Epithelial cell of proximal tubule (primary cell): ENCODE measurements at regions not wholly inside any gene's neighbourhood (a gene's known extent, or its start where the extent isn't known, plus 50 kb on each side); places are given as distances from the start of the nearest gene placed in this dataset.

Source experiments
- DNase-seq: peaks from one replicate; pipeline ENCODE4 v3.0.0-alpha.2; 2011; ENCODE audit warnings: low read depth
- H3K4me3 ChIP-seq: 2 replicates; pipeline ENCODE4 v1.5.1; 2011; ENCODE audit warnings: low read depth, mild to moderate bottlenecking, low read length
- CTCF ChIP-seq: conservative IDR thresholded peaks from 2 replicates; pipeline ENCODE4 v1.5.1; 2012; ENCODE audit warnings: low read depth, mild to moderate bottlenecking, low read length

DNA sequence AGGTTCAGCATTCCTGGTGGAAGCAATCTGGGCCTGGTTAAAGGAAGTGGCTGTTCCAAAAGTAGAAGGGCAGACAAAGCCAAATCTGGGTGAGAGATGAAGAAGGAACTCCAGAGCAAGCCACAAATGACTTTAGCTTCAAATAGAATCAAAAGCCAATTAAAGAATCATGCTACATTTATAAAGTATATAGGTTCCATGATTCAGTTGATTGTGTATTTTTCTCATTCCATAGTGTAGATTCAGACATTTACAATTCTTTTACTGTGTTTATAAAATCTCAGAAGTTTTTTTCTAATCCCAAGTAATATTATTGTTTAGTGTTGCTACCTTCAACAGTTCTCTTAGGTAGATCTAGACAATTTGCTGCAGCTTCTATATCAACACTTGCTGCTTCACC lies 262.0 kb downstream of the PLK2 start:
- TF ChIP-seq CTCF, result no peak
- H3K4me3 ChIP-seq, result no peak overlapping the region
- no peak for DNase-seq

DNA sequence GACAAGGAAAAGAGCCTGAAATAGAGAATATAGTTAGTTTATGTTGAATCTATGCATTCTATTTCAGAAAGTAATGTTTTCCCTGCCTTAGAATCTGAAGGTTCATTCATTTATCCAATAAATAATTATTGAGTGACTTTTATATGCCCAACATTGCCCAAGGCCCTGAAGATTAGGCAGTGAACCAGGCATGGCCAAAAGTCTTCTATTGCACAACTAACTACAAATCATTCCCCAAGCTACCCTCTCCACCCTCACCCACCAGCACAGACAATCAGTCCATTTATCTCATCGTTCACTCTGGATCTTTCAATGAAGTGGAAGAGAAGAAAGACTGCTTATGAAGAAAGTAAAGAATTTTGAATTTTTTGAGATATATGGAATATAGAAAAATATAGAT lies 268.4 kb downstream of the PLK2 start:
- no peak overlapping the region for H3K4me3 ChIP-seq
- no peak for TF ChIP-seq CTCF
- no peak for DNase-seq

- no peak overlapping the region for H3K4me3 ChIP-seq
- peak; percentile 94 for DNase-seq
- TF ChIP-seq CTCF, result peak; percentile 34
Measured at GRCh38 chr5:58188262-58188651, 271.6 kb downstream of the PLK2 start.

GRCh38 chr5:58187432-58188261 lies 272.2 kb downstream of the PLK2 start:
- H3K4me3 ChIP-seq, result no peak overlapping the region

DNA sequence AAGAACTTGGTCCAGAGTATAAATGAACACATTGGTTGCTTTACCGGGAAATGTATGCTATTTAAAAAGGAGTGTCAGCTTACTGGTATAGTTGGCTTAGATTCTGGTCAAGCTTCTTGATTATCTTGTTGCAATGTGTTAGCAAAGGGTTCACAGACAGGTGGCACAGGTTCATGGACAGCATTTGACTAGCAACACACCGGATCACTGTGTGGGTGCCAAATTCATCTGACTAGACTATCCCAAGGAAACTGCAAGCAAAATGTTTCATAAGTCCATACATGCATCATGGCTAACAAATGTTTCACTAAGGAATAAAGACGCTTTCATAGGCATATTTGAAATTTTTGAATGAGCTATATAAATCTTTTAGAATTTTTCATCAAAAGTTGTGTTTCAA lies 274.1 kb downstream of the PLK2 start:
- H3K4me3 ChIP-seq, result no peak overlapping the region
- DNase-seq, result no peak
- no peak for TF ChIP-seq CTCF

More at GRCh38 chr5:58187432-58188261, 272.2 kb downstream of the PLK2 start:
- TF ChIP-seq CTCF, result no peak
- no peak for DNase-seq

- no peak overlapping the region for H3K4me3 ChIP-seq
- no peak for DNase-seq
- TF ChIP-seq CTCF, result no peak
Measured at GRCh38 chr5:58185397-58185796, 274.5 kb downstream of the PLK2 start.

DNA sequence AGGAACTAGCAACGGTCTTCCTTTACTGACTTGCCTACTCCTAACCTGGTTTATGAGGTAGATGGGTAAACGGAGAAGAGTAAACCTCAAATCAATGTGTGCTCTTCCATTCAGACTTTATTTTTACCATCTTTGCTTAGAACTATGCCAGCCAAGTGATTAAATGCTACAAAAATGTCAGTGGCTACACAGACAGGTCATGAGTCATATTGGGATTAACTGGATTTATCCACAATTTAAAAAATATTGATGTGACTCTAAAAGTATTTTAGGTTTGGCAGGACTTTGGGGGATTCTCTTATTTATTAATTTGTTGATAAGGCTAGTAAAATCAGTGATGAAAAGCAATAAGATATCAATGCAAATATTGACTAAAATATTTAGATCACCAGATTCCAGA lies 275.0 kb downstream of the PLK2 start:
- DNase-seq, result no peak
- no peak for TF ChIP-seq CTCF
- H3K4me3 ChIP-seq, result no peak overlapping the region
